GM21619 (cell line): ENCODE measurements at regions not wholly inside any gene's neighbourhood (a gene's known extent, or its start where the extent isn't known, plus 50 kb on each side); places are given as distances from the start of the nearest gene placed in this dataset.

Source experiments
- ATAC-seq: cut with Tn5 transposase; IDR thresholded peaks from one replicate; pipeline ENCODE4 v1.9.1; 2021; ENCODE audit not compliant: unreplicated experiment

- ATAC-seq, result no peak
Observed at GRCh38 chr5:42337607-42338006, 85.6 kb upstream of the GHR start.

GRCh38 chr5:42338136-42338535, 85.1 kb upstream of the GHR start:
- no peak for ATAC-seq

GRCh38 chr5:42349163-42349562, 74.1 kb upstream of the GHR start:
- ATAC-seq, result no peak

GRCh38 chr5:42351956-42352355, 71.3 kb upstream of the GHR start:
- ATAC-seq, result no peak

GRCh38 chr5:42360056-42360455, 63.2 kb upstream of the GHR start:
- no peak for ATAC-seq

GRCh38 chr5:42360616-42361314, 62.5 kb upstream of the GHR start:
- no peak for ATAC-seq

- no peak for ATAC-seq
Observed at GRCh38 chr5:42361315-42361688, 61.9 kb upstream of the GHR start.

GRCh38 chr5:42366051-42366450, 57.2 kb upstream of the GHR start:
- ATAC-seq, result no peak
